MCF 10A (cell line): ENCODE measurements at regions not wholly inside any gene's neighbourhood (a gene's known extent, or its start where the extent isn't known, plus 50 kb on each side); places are given as distances from the start of the nearest gene placed in this dataset.

ENCODE experiments used
- BruUV-seq: library from RNA; stranded (reverse); fragments of 400-500 nt; replicated peaks from 2 replicates; lab custom pipeline; 2021; lab: Mats Ljungman, UMichigan
- CTCF ChIA-PET: fragments of 300-600 bp; sonication (Branson Sonifier 250); formaldehyde crosslinking; extraction: SDS; loops from one replicate; lab custom pipeline; 2021; ENCODE audit warnings: antibody characterized with exemption, inconsistent platforms; lab: Yijun Ruan, JAX
- POLR2A ChIA-PET: fragments of 300-600, 350-650 bp; sonication (Branson Sonifier 250); formaldehyde crosslinking; extraction: SDS; loops from one replicate; lab custom pipeline; 2020; ENCODE audit warnings: antibody characterized with exemption, inconsistent platforms; lab: Yijun Ruan, JAX
- DNase-seq: peaks from one replicate; pipeline ENCODE4 v3.0.0-alpha.2; 2018; ENCODE audit not compliant: unreplicated experiment
- H3K27ac Mint-ChIP-seq: one replicate; pipeline ENCODE4 v1.8.0; 2022; ENCODE audit warnings: mild to moderate bottlenecking, low read depth, mixed read lengths; ENCODE audit not compliant: unreplicated experiment
- H3K27me3 Mint-ChIP-seq: one replicate; pipeline ENCODE4 v1.8.0; 2022; ENCODE audit warnings: mixed read lengths; ENCODE audit not compliant: insufficient read depth, unreplicated experiment
- H3K36me3 Mint-ChIP-seq: one replicate; pipeline ENCODE4 v1.8.0; 2022; ENCODE audit warnings: mild to moderate bottlenecking, moderate library complexity, mixed read lengths; ENCODE audit not compliant: insufficient read depth, unreplicated experiment
- H3K4me1 Mint-ChIP-seq: one replicate; pipeline ENCODE4 v1.8.0; 2022; ENCODE audit warnings: mixed read lengths; ENCODE audit not compliant: insufficient read depth, unreplicated experiment
- H3K4me3 Mint-ChIP-seq: one replicate; pipeline ENCODE4 v1.8.0; 2022; ENCODE audit warnings: mild to moderate bottlenecking, moderate library complexity, mixed read lengths; ENCODE audit not compliant: unreplicated experiment
- H3K9me3 Mint-ChIP-seq: one replicate; pipeline ENCODE4 v1.8.0; 2022; ENCODE audit warnings: mixed read lengths; ENCODE audit not compliant: unreplicated experiment
- CTCF ChIP-seq: fragments of 200-600 bp; IDR thresholded peaks from one replicate; pipeline ENCODE4 v1.8.0; 2022; ENCODE audit warnings: antibody characterized with exemption, mild to moderate bottlenecking; ENCODE audit not compliant: unreplicated experiment
- intact Hi-C: fragments of 100-400 bp; cut with micrococcal nuclease; formaldehyde crosslinking; loops from 2 replicates; pipeline ENCODE4 v1.14.1; 2022

GRCh38 chr15:97691799-97692198 is 268.7 kb upstream of the ARRDC4 start:
- peaks cover 14% of the 10 kb centered on the region for H3K27me3 Mint-ChIP-seq
- BruUV-seq: no TSS peak
- H3K4me1 Mint-ChIP-seq: peaks cover 13% of the 10 kb centered on the region
- H3K4me3 Mint-ChIP-seq: no peak overlapping the region
- intact Hi-C loops: no loop called here
- no peak for TF ChIP-seq CTCF
- no peak overlapping the region for H3K27ac Mint-ChIP-seq
- H3K9me3 Mint-ChIP-seq: no peaks in the 10 kb centered on the region
- CTCF ChIA-PET: interaction anchor here (0.5 kb wide), 1 partner anchor 99 kb away, joined by 3 read pairs; no protein-coding TSS in a partner anchor
- H3K36me3 Mint-ChIP-seq: no peaks in the 10 kb centered on the region
- POLR2A ChIA-PET: interaction anchor here (0.7 kb wide), 1 partner anchor 16 kb away, joined by 3 read pairs; no protein-coding TSS in a partner anchor
- peak; percentile 18 for DNase-seq

- no peak for DNase-seq
- intact Hi-C loops: no loop called here
- CTCF ChIA-PET: interaction anchor here (0.5 kb wide), 1 partner anchor 99 kb away, joined by 3 read pairs; no protein-coding TSS in a partner anchor
- Mint-ChIP-seq H3K27ac (no peak overlapping the region), H3K4me3 (no peak overlapping the region), H3K36me3 (no peaks in the 10 kb centered on the region), H3K9me3 (no peaks in the 10 kb centered on the region), H3K27me3 (peaks cover 13% of the 10 kb centered on the region), H3K4me1 (peaks cover 13% of the 10 kb centered on the region)
- TF ChIP-seq CTCF: no peak
- POLR2A ChIA-PET: interaction anchor here (0.9 kb wide), 1 partner anchor 33 kb away, joined by 3 read pairs; no protein-coding TSS in a partner anchor
- no TSS peak for BruUV-seq
Observed at GRCh38 chr15:97692301-97693015, 268.0 kb upstream of the ARRDC4 start.

- H3K4me1 Mint-ChIP-seq: peaks cover 13% of the 10 kb centered on the region
- no TSS peak for BruUV-seq
- H3K27me3 Mint-ChIP-seq: peaks cover 7% of the 10 kb centered on the region
- no peaks in the 10 kb centered on the region for H3K9me3 Mint-ChIP-seq
- DNase-seq: no peak
- ChIA-PET CTCF (no interaction called here), POLR2A (no interaction called here)
- H3K4me3 Mint-ChIP-seq: no peak overlapping the region
- H3K27ac Mint-ChIP-seq: no peak overlapping the region
- TF ChIP-seq CTCF: no peak
- intact Hi-C loops: no loop called here
- no peaks in the 10 kb centered on the region for H3K36me3 Mint-ChIP-seq
Observed at GRCh38 chr15:97694456-97694855, 266.0 kb upstream of the ARRDC4 start.

GRCh38 chr15:97703400-97703799 is 257.1 kb upstream of the ARRDC4 start:
- H3K27me3 Mint-ChIP-seq: no peaks in the 10 kb centered on the region
- no TSS peak for BruUV-seq
- H3K4me1 Mint-ChIP-seq: no peaks in the 10 kb centered on the region
- H3K4me3 Mint-ChIP-seq: no peak overlapping the region
- POLR2A ChIA-PET: no interaction called here
- no peak overlapping the region for H3K27ac Mint-ChIP-seq
- no peaks in the 10 kb centered on the region for H3K9me3 Mint-ChIP-seq
- no peaks in the 10 kb centered on the region for H3K36me3 Mint-ChIP-seq
- DNase-seq: no peak
- intact Hi-C loops: no loop called here
- TF ChIP-seq CTCF: no peak
- CTCF ChIA-PET: no interaction called here
